GM12873 (cell line): ENCODE measurements at regions not wholly inside any gene's neighbourhood (a gene's known extent, or its start where the extent isn't known, plus 50 kb on each side); places are given as distances from the start of the nearest gene placed in this dataset.
A peak's percentile ranks its signal among the peaks of the same experiment; 100 is the strongest.

Experiments used
- CTCF ChIP-seq: IDR thresholded peaks from 2 replicates; pipeline ENCODE4 v1.5.1; 2012; ENCODE audit warnings: low read depth, mild to moderate bottlenecking, moderate library complexity, low read length, control low read depth; ENCODE audit not compliant: insufficient read depth; ENCODE audit errors: missing control alignments

- TF ChIP-seq CTCF = no peak
Observed at GRCh38 chr13:108486096-108486495, 143.3 kb upstream of the MYO16 start.

GRCh38 chr13:108494991-108495645 is 134.3 kb upstream of the MYO16 start:
- no peak for TF ChIP-seq CTCF

- TF ChIP-seq CTCF = no peak
Observed at GRCh38 chr13:108495646-108496361, 133.6 kb upstream of the MYO16 start.

GRCh38 chr13:108496362-108497210 is 132.8 kb upstream of the MYO16 start:
- TF ChIP-seq CTCF = no peak

- no peak for TF ChIP-seq CTCF
Observed at GRCh38 chr13:108500711-108501110, 128.7 kb upstream of the MYO16 start.

- TF ChIP-seq CTCF = peak; percentile 28
Observed at GRCh38 chr13:108508263-108508662, 121.1 kb upstream of the MYO16 start.

- no peak for TF ChIP-seq CTCF
Observed at GRCh38 chr13:108525827-108526226, 103.6 kb upstream of the MYO16 start.
